GM21737 (cell line): ENCODE measurements at regions not wholly inside any gene's neighbourhood (a gene's known extent, or its start where the extent isn't known, plus 50 kb on each side); places are given as distances from the start of the nearest gene placed in this dataset.

ENCODE experiments used
- ATAC-seq: cut with Tn5 transposase; IDR thresholded peaks from one replicate; pipeline ENCODE4 v1.9.1; 2021; ENCODE audit warnings: mild to moderate bottlenecking, moderate library complexity; ENCODE audit not compliant: unreplicated experiment

- ATAC-seq = no peak
Observed at GRCh38 chr3:25377042-25377441, 51.0 kb upstream of the RARB start.
